D721Med (cell line): ENCODE measurements at regions not wholly inside any gene's neighbourhood (a gene's known extent, or its start where the extent isn't known, plus 50 kb on each side); places are given as distances from the start of the nearest gene placed in this dataset.
"Not testable (repeated sequence)": the region's sequence is repeated elsewhere in the genome, so short reads cannot be mapped to it uniquely, and the experiment has no call there.

Experiments
- DNase-seq: peaks from one replicate; pipeline ENCODE4 v3.0.0; 2011; ENCODE audit warnings: low spot score; ENCODE audit not compliant: insufficient read length
- FAIRE-seq: peaks from 2 replicates; lab custom pipeline; 2011; peaks lifted over from hg19 to GRCh38; lab: Jason Lieb, UNC
- CTCF ChIP-seq: IDR thresholded peaks from 2 replicates; pipeline ENCODE4 v1.5.1; 2012; ENCODE audit warnings: mild to moderate bottlenecking, control low read depth; ENCODE audit not compliant: insufficient read depth; ENCODE audit errors: missing control alignments

GRCh38 chr12:131229426-131230339 is 276.0 kb downstream of the ADGRD1 start:
- DNase-seq (no peak), FAIRE-seq (no peak)
- TF ChIP-seq CTCF = no peak

- no peak for FAIRE-seq
- no peak for TF ChIP-seq CTCF
- no peak for DNase-seq
Measured at GRCh38 chr12:131230340-131231031, 276.8 kb downstream of the ADGRD1 start.

GRCh38 chr12:131231032-131231980 is 277.6 kb downstream of the ADGRD1 start:
- no peak for TF ChIP-seq CTCF
- FAIRE-seq = no peak
- no peak for DNase-seq

GRCh38 chr12:131232036-131232435 is 278.3 kb downstream of the ADGRD1 start:
- no peak for DNase-seq
- no peak for TF ChIP-seq CTCF
- FAIRE-seq = no peak

GRCh38 chr12:131232872-131233271 is 279.2 kb downstream of the ADGRD1 start:
- not testable (repeated sequence) for DNase-seq, FAIRE-seq

GRCh38 chr12:131233850-131234789 is 280.4 kb downstream of the ADGRD1 start:
- not testable (repeated sequence) for FAIRE-seq, DNase-seq

- not testable (repeated sequence) for FAIRE-seq, DNase-seq
Measured at GRCh38 chr12:131234841-131235271, 281.1 kb downstream of the ADGRD1 start.
